ENCODE measurements at regions not wholly inside any gene's neighbourhood (a gene's known extent, or its start where the extent isn't known, plus 50 kb on each side); places are given as distances from the start of the nearest gene placed in this dataset.

- no peaks in the 10 kb centered on the region for H4K20me1 ChIP-seq (ENCODE audit: insufficient read depth, low read length)
- no peak for ATAC-seq
- no peak overlapping the region for H2AFZ ChIP-seq (ENCODE audit: low read length)
- no peaks in the 10 kb centered on the region for H3K9me3 ChIP-seq (ENCODE audit: low read length)
- BruUV-seq (replicated peaks), result no TSS peak
- POLR2A ChIA-PET, result no interaction called here
- H3K4me1 ChIP-seq (ENCODE audit: insufficient read depth, low read length), result no peaks in the 10 kb centered on the region
- no peaks in the 10 kb centered on the region for H3K36me3 ChIP-seq (replicated peaks in 1 of 2; ENCODE audit: control insufficient read depth in 1 of 2, insufficient read depth in 2 of 2, low read length in 2 of 2)
- H3K4me2 ChIP-seq (ENCODE audit: low read depth, low read length), result no peak overlapping the region
- H3K9ac ChIP-seq (ENCODE audit: insufficient read depth, low read depth, low read length), result no peak overlapping the region
- no peak overlapping the region for H3K4me3 ChIP-seq (replicated peaks in 1 of 3; ENCODE audit: insufficient read depth in 1 of 3, low read depth in 2 of 3, low read length in 3 of 3)
- H3K79me2 ChIP-seq (ENCODE audit: insufficient read depth, low read length), result no peaks in the 10 kb centered on the region
- H3K27me3 ChIP-seq (ENCODE audit: control insufficient read depth in 1 of 2, insufficient read depth in 2 of 2, low read length in 2 of 2), result peaks cover 2 to 62% of the 10 kb centered on the region in 2 experiments; a peak in 4 of 5 replicates
- in situ Hi-C loops (cut with HindIII; ENCODE audit: extremely low pct_ligation_motif_present, low pct_unique_long_range_greater_than_20kb), result no loop called here
- H3K27ac ChIP-seq (ENCODE audit: extremely low read length, insufficient read depth, low read length), result no peak overlapping the region
- no peak for FAIRE-seq
- CTCF ChIA-PET (ENCODE audit: low intra/inter-chr PET ratio, low total read pairs), result no interaction called here
- intact Hi-C loops (cut with micrococcal nuclease; ENCODE audit: unreplicated experiment), result no loop called here
- no peak for DNase-seq (ENCODE audit: low spot score)
- 46% methylated on average over 6 of the region's 9 CpGs for WGBS (ENCODE audit: low lambda C conversion rate)
- TF ChIP-seq SIX4 (CRISPR knock-in tag; IDR thresholded peaks at IDR 0.05) (no peak), DZIP1 (CRISPR knock-in tag; IDR thresholded peaks at IDR 0.05) (no peak), MIER2 (CRISPR knock-in tag; IDR thresholded peaks at IDR 0.05) (no peak), SMAD3 (CRISPR knock-in tag; IDR thresholded peaks at IDR 0.05) (no peak), ELF3 (CRISPR knock-in tag; IDR thresholded peaks at IDR 0.05) (no peak), PHF21A (CRISPR knock-in tag; IDR thresholded peaks at IDR 0.05) (no peak), MNT (IDR thresholded peaks at IDR 0.05) (no peak), ZNF564 (CRISPR knock-in tag; IDR thresholded peaks at IDR 0.05) (no peak), CBX5 (CRISPR knock-in tag; IDR thresholded peaks at IDR 0.05; ENCODE audit: borderline replicate concordance) (no peak), MATR3 (CRISPR knock-in tag; IDR thresholded peaks at IDR 0.05) (no peak), CENPX (CRISPR knock-in tag; IDR thresholded peaks at IDR 0.05) (no peak), NR2F1 (CRISPR knock-in tag; IDR thresholded peaks at IDR 0.05) (no peak), ATF3 (CRISPR knock-in tag; IDR thresholded peaks at IDR 0.05) (no peak)
- TF ChIP-seq, protein P1, sequence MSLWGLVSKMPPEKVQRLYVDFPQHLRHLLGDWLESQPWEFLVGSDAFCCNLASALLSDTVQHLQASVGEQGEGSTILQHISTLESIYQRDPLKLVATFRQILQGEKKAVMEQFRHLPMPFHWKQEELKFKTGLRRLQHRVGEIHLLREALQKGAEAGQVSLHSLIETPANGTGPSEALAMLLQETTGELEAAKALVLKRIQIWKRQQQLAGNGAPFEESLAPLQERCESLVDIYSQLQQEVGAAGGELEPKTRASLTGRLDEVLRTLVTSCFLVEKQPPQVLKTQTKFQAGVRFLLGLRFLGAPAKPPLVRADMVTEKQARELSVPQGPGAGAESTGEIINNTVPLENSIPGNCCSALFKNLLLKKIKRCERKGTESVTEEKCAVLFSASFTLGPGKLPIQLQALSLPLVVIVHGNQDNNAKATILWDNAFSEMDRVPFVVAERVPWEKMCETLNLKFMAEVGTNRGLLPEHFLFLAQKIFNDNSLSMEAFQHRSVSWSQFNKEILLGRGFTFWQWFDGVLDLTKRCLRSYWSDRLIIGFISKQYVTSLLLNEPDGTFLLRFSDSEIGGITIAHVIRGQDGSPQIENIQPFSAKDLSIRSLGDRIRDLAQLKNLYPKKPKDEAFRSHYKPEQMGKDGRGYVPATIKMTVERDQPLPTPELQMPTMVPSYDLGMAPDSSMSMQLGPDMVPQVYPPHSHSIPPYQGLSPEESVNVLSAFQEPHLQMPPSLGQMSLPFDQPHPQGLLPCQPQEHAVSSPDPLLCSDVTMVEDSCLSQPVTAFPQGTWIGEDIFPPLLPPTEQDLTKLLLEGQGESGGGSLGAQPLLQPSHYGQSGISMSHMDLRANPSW (CRISPR knock-in tag; IDR thresholded peaks at IDR 0.05; ENCODE audit: borderline replicate concordance), result no peak
- TF ChIP-seq, protein P2, sequence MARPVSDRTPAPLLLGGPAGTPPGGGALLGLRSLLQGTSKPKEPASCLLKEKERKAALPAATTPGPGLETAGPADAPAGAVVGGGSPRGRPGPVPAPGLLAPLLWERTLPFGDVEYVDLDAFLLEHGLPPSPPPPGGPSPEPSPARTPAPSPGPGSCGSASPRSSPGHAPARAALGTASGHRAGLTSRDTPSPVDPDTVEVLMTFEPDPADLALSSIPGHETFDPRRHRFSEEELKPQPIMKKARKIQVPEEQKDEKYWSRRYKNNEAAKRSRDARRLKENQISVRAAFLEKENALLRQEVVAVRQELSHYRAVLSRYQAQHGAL (CRISPR knock-in tag; IDR thresholded peaks at IDR 0.05; ENCODE audit: not compliant biosample characterization), result no peak
- TF ChIP-seq, protein P3, sequence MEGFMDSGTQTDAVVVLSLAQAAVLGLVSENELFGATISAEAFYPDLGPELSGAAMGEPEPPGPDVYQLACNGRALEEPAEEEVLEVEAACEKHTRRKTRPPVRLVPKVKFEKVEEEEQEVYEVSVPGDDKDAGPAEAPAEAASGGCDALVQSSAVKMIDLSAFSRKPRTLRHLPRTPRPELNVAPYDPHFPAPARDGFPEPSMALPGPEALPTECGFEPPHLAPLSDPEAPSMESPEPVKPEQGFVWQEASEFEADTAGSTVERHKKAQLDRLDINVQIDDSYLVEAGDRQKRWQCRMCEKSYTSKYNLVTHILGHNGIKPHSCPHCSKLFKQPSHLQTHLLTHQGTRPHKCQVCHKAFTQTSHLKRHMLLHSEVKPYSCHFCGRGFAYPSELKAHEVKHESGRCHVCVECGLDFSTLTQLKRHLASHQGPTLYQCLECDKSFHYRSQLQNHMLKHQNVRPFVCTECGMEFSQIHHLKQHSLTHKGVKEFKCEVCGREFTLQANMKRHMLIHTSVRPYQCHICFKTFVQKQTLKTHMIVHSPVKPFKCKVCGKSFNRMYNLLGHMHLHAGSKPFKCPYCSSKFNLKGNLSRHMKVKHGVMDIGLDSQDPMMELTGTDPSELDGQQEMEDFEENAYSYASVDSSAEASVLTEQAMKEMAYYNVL (CRISPR knock-in tag; IDR thresholded peaks at IDR 0.05; ENCODE audit: borderline replicate concordance), result no peak
These were observed 163.2 kb upstream of the RPL38 start for GRCh38 chr17:74040291-74040690.

Measured in HepG2 (cell line).